ENCODE measurements at regions not wholly inside any gene's neighbourhood (a gene's known extent, or its start where the extent isn't known, plus 50 kb on each side); places are given as distances from the start of the nearest gene placed in this dataset.

DNA sequence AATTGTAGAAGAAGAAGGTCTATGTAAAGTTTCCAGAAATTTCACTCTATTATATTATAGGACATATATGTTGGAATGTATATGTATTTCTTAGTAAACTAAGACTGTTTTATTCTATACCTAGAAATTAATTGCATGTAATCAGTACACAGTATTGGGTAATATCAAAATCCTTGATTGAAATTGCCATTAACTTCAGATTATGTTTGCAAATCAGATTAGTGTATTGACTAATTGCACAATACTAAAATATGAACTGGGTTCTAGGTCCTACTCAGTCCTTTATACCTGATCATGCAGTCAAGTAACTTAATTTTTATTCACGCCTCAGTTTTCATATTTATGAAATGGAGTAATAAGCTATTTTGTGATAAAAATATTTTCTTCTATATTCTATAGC is 950.3 kb upstream of the ADGRL3 start:
- Histone ChIP-seq H3K27me3 (ENCODE audit: insufficient read depth, low read length) (no peaks in the 10 kb centered on the region), H3K27ac (ENCODE audit: insufficient read length, low read depth, low read length) (no peak overlapping the region), H3K23me2 (ENCODE audit: insufficient read length, low read depth, low read length, poor library complexity, severe bottlenecking) (no peaks in the 10 kb centered on the region), H2BK120ac (ENCODE audit: low read depth, low read length, poor library complexity, severe bottlenecking) (no peak overlapping the region), H3K18ac (ENCODE audit: insufficient read length, low read depth, low read length) (no peak overlapping the region), H2BK20ac (ENCODE audit: low read depth, low read length, poor library complexity, severe bottlenecking) (no peak overlapping the region), H4K91ac (ENCODE audit: insufficient read length, low read depth, low read length) (no peak overlapping the region), H3K9ac (ENCODE audit: extremely low read depth, insufficient read length, low read length) (no peak overlapping the region), H4K20me1 (ENCODE audit: control insufficient read depth, insufficient read depth, insufficient read length) (no peaks in the 10 kb centered on the region), H3K23ac (ENCODE audit: insufficient read length, low read depth, low read length) (no peak overlapping the region), H2BK5ac (ENCODE audit: insufficient read length, low read length) (no peak overlapping the region), H2BK12ac (ENCODE audit: insufficient read length, low read depth, low read length) (no peak overlapping the region), H3K14ac (ENCODE audit: insufficient read depth, low read length) (no peak overlapping the region), H2BK15ac (ENCODE audit: low read depth, low read length) (no peak overlapping the region), H3K4me1 (ENCODE audit: insufficient read depth, low read length) (no peaks in the 10 kb centered on the region), H3K4ac (ENCODE audit: low read depth, low read length) (no peak overlapping the region), H3K79me2 (ENCODE audit: insufficient read depth, low read length) (no peaks in the 10 kb centered on the region), H4K5ac (ENCODE audit: insufficient read length, low read depth, low read length) (no peak overlapping the region), H3K4me2 (ENCODE audit: insufficient read depth, insufficient read length, low read length) (no peak overlapping the region), H3K56ac (ENCODE audit: insufficient read length, low read depth, low read length) (no peak overlapping the region), H3K79me1 (ENCODE audit: insufficient read depth, low read depth, low read length, poor library complexity, severe bottlenecking) (no peaks in the 10 kb centered on the region), H2AFZ (ENCODE audit: low read length) (no peak overlapping the region), H3T11ph (ENCODE audit: low read length) (no peak overlapping the region), H4K8ac (replicated peaks; ENCODE audit: insufficient read length, low read depth, low read length) (no peak overlapping the region), H2AK5ac (ENCODE audit: insufficient read length, low read length) (no peak overlapping the region), H3K9me3 (ENCODE audit: control insufficient read depth, low read depth, low read length) (no peaks in the 10 kb centered on the region)
- no peaks in the 10 kb centered on the region for H3K9me3 Mint-ChIP-seq
- no CpG with 5 or more reads among the region's 1 CpG for WGBS (ENCODE audit: extremely low coverage, insufficient read length, low lambda C conversion rate)
- DNase-seq: no peak
- TF ChIP-seq, protein P1, sequence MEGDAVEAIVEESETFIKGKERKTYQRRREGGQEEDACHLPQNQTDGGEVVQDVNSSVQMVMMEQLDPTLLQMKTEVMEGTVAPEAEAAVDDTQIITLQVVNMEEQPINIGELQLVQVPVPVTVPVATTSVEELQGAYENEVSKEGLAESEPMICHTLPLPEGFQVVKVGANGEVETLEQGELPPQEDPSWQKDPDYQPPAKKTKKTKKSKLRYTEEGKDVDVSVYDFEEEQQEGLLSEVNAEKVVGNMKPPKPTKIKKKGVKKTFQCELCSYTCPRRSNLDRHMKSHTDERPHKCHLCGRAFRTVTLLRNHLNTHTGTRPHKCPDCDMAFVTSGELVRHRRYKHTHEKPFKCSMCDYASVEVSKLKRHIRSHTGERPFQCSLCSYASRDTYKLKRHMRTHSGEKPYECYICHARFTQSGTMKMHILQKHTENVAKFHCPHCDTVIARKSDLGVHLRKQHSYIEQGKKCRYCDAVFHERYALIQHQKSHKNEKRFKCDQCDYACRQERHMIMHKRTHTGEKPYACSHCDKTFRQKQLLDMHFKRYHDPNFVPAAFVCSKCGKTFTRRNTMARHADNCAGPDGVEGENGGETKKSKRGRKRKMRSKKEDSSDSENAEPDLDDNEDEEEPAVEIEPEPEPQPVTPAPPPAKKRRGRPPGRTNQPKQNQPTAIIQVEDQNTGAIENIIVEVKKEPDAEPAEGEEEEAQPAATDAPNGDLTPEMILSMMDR (conservative IDR thresholded peaks at IDR 0.05): no peak
- H3K27ac Mint-ChIP-seq: no peak overlapping the region
- H3K27me3 Mint-ChIP-seq (ENCODE audit: low read depth): no peaks in the 10 kb centered on the region
- H3K4me3 Mint-ChIP-seq: no peak overlapping the region
- H3K4me1 Mint-ChIP-seq: no peaks in the 10 kb centered on the region
- H3K36me3 Mint-ChIP-seq (ENCODE audit: insufficient read depth in 1 of 3, low read depth in 3 of 3): no peaks in the 10 kb centered on the region

Data from H9 (cell line).